H1 (cell line): ENCODE measurements at regions not wholly inside any gene's neighbourhood (a gene's known extent, or its start where the extent isn't known, plus 50 kb on each side); places are given as distances from the start of the nearest gene placed in this dataset.

Experiments
- CHD2 ChIP-seq: IDR thresholded peaks from 2 replicates; pipeline ENCODE4 v1.6.1; 2012; ENCODE audit warnings: low read length, improper control_type of control experiment
- JUND ChIP-seq: IDR thresholded peaks from 2 replicates; pipeline ENCODE4 v1.6.1; 2011; ENCODE audit warnings: mild to moderate bottlenecking, improper control_type of control experiment, low read length
- NRF1 ChIP-seq: IDR thresholded peaks from 2 replicates; pipeline ENCODE4 v1.6.1; 2011; ENCODE audit warnings: mild to moderate bottlenecking, low read depth, low read length, improper control_type of control experiment
- POLR2A ChIP-seq, 2 experiments: IDR thresholded peaks; 1 replicate in 1 of 2; 2 replicates in 1 of 2; pipeline ENCODE4 v1.6.1; 2011; ENCODE audit warnings: low read depth in 2 of 2, low read length in 2 of 2, mild to moderate bottlenecking in 2 of 2; ENCODE audit errors: control extremely low read depth in 1 of 2
- SP2 ChIP-seq: IDR thresholded peaks from 2 replicates; pipeline ENCODE4 v1.6.1; 2012; ENCODE audit warnings: mild to moderate bottlenecking, low read length, inconsistent platforms
- USF2 ChIP-seq: IDR thresholded peaks from 2 replicates; pipeline ENCODE4 v1.6.1; 2011; ENCODE audit warnings: low read length, improper control_type of control experiment
- TF ChIP-seq, protein P1 (sequence below), 3 experiments: IDR thresholded peaks; 1 replicate in 2 of 3; 2 replicates in 1 of 3; pipeline versions ENCODE4 v1.5.1 to v1.6.1; 2011; ENCODE audit warnings: low read length in 3 of 3, mild to moderate bottlenecking in 3 of 3, inconsistent platforms in 2 of 3, low read depth in 1 of 3, moderate library complexity in 1 of 3; ENCODE audit not compliant: insufficient read depth in 1 of 3; ENCODE audit errors: control extremely low read depth in 1 of 3

DNA sequence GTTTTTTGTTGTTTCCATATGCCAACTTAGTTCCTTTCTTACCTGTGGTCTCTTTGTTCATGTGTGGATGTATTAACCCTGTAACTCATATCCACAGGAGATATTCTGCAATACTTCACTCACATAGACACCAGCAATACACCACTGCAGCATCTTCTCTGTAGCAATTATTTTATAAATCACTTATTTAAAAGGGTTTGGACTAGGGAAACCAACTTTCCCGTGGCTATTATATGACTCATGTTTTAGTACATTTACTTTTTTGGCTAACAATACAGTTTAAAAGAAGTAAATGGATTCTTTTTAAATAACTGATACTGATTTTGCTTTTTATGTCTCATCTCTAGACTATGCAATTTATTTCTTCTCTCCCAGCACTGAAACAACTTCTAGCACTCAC is 488.9 kb downstream of the MBD2 start:
- TF ChIP-seq, protein P1, sequence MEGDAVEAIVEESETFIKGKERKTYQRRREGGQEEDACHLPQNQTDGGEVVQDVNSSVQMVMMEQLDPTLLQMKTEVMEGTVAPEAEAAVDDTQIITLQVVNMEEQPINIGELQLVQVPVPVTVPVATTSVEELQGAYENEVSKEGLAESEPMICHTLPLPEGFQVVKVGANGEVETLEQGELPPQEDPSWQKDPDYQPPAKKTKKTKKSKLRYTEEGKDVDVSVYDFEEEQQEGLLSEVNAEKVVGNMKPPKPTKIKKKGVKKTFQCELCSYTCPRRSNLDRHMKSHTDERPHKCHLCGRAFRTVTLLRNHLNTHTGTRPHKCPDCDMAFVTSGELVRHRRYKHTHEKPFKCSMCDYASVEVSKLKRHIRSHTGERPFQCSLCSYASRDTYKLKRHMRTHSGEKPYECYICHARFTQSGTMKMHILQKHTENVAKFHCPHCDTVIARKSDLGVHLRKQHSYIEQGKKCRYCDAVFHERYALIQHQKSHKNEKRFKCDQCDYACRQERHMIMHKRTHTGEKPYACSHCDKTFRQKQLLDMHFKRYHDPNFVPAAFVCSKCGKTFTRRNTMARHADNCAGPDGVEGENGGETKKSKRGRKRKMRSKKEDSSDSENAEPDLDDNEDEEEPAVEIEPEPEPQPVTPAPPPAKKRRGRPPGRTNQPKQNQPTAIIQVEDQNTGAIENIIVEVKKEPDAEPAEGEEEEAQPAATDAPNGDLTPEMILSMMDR (IDR thresholded peaks at IDR 0.05; ENCODE audit: control extremely low read depth in 1 of 3, insufficient read depth in 1 of 3, low read depth in 1 of 3, low read length in 3 of 3): no peak
- TF ChIP-seq JUND: no peak
- TF ChIP-seq NRF1: no peak
- no peak for TF ChIP-seq POLR2A (IDR thresholded peaks at IDR 0.05; ENCODE audit: control extremely low read depth in 1 of 2, low read depth in 2 of 2, low read length in 2 of 2)
- no peak for TF ChIP-seq CHD2
- no peak for TF ChIP-seq USF2
- TF ChIP-seq SP2: no peak
